Jurkat, Clone E6-1 (cell line): ENCODE measurements at regions not wholly inside any gene's neighbourhood (a gene's known extent, or its start where the extent isn't known, plus 50 kb on each side); places are given as distances from the start of the nearest gene placed in this dataset.

ENCODE experiments used
- DNase-seq: peaks from one replicate; pipeline ENCODE4 v3.0.0-alpha.2; 2011; ENCODE audit warnings: low read depth, low spot score
- H3K4me3 ChIP-seq: 2 replicates; pipeline ENCODE4 v1.5.1; 2011; ENCODE audit warnings: mild to moderate bottlenecking, low read length, control low read depth, moderate library complexity

GRCh38 chr16:54342966-54343365 is 56.4 kb upstream of the IRX3 start:
- H3K4me3 ChIP-seq, result no peak overlapping the region
- DNase-seq, result no peak

GRCh38 chr16:54341892-54342776 is 55.5 kb upstream of the IRX3 start:
- H3K4me3 ChIP-seq, result no peak overlapping the region
- no peak for DNase-seq

- no peak for DNase-seq
- H3K4me3 ChIP-seq, result no peak overlapping the region
These were observed 53.9 kb upstream of the IRX3 start for GRCh38 chr16:54340531-54340930.

GRCh38 chr16:54336631-54337204 is 50.1 kb upstream of the IRX3 start:
- no peak for DNase-seq
- no peak overlapping the region for H3K4me3 ChIP-seq
